ENCODE measurements at regions not wholly inside any gene's neighbourhood (a gene's known extent, or its start where the extent isn't known, plus 50 kb on each side); places are given as distances from the start of the nearest gene placed in this dataset.

GRCh38 chr3:165442061-165442460, 245.9 kb upstream of the SLITRK3 start:
- TF ChIP-seq, protein P1, sequence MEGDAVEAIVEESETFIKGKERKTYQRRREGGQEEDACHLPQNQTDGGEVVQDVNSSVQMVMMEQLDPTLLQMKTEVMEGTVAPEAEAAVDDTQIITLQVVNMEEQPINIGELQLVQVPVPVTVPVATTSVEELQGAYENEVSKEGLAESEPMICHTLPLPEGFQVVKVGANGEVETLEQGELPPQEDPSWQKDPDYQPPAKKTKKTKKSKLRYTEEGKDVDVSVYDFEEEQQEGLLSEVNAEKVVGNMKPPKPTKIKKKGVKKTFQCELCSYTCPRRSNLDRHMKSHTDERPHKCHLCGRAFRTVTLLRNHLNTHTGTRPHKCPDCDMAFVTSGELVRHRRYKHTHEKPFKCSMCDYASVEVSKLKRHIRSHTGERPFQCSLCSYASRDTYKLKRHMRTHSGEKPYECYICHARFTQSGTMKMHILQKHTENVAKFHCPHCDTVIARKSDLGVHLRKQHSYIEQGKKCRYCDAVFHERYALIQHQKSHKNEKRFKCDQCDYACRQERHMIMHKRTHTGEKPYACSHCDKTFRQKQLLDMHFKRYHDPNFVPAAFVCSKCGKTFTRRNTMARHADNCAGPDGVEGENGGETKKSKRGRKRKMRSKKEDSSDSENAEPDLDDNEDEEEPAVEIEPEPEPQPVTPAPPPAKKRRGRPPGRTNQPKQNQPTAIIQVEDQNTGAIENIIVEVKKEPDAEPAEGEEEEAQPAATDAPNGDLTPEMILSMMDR (IDR thresholded peaks at IDR 0.05) = no peak
- TF ChIP-seq POLR2A (IDR thresholded peaks at IDR 0.05) = no peak

Data from thyroid gland (tissue), 4 donors.